B cell (primary cell): ENCODE measurements at regions not wholly inside any gene's neighbourhood (a gene's known extent, or its start where the extent isn't known, plus 50 kb on each side); places are given as distances from the start of the nearest gene placed in this dataset.
"Not testable (repeated sequence)": the region's sequence is repeated elsewhere in the genome, so short reads cannot be mapped to it uniquely, and the experiment has no call there.

Experiments used
- ATAC-seq: fragments of 200-7000 bp; cut with Tn5 transposase; one replicate; pipeline ENCODE4 v1.10.0; 2021; ENCODE audit warnings: low read depth, mild to moderate bottlenecking, moderate number of reproducible peaks, moderate library complexity
- CTCF ChIA-PET: fragments of 350-600 bp; sonication (Branson Sonifier 250); formaldehyde crosslinking; loops from one replicate; lab custom pipeline; 2021; ENCODE audit warnings: antibody characterized with exemption, inconsistent platforms; lab: Charles Lee
- POLR2A ChIA-PET: fragments of 350-600 bp; sonication (Branson Sonifier 250); formaldehyde crosslinking; loops from one replicate; lab custom pipeline; 2021; ENCODE audit warnings: antibody characterized with exemption; lab: Charles Lee
- DNase-seq: peaks from one replicate; pipeline ENCODE4 v3.0.0; 2013
- H2AFZ ChIP-seq: 2 replicates; pipeline ENCODE4 v1.6.1; 2012; ENCODE audit warnings: mild to moderate bottlenecking, low read depth, low read length; ENCODE audit not compliant: insufficient read depth, poor library complexity, severe bottlenecking
- H3K27ac ChIP-seq, 2 donors: 1 replicate in 1 of 2; 2 replicates in 1 of 2; pipeline ENCODE4 v1.5.1; 2012 to 2013; ENCODE audit warnings: low read length in 2 of 2, mild to moderate bottlenecking in 2 of 2, moderate library complexity in 1 of 2
- H3K27me3 ChIP-seq, 4 experiments: fragments of 200-600 bp in 1 of 4; sonication (generic) in 1 of 4; replicated peaks in 1 of 4; 1 replicate in 2 of 4; 2 replicates in 2 of 4; pipeline versions ENCODE4 v1.6.1 to v1.7.0; 2013 to 2016; ENCODE audit warnings: low read length in 3 of 4, mild to moderate bottlenecking in 2 of 4, mixed read lengths in 1 of 4, moderate library complexity in 1 of 4; ENCODE audit not compliant: insufficient read depth in 4 of 4, control insufficient read depth in 3 of 4; ENCODE audit errors: control extremely low read depth in 1 of 4
- H3K36me3 ChIP-seq, 2 experiments: replicated peaks in 1 of 2; 1 replicate in 1 of 2; 2 replicates in 1 of 2; pipeline versions ENCODE4 v1.6.1 to v1.7.1; 2013; ENCODE audit warnings: low read length in 1 of 2; ENCODE audit not compliant: insufficient read depth in 2 of 2, control insufficient read depth in 1 of 2; ENCODE audit errors: control extremely low read depth in 1 of 2, extremely low read depth in 1 of 2
- H3K4me1 ChIP-seq, 2 donors: fragments of 200-600 bp in 1 of 2; sonication (generic) in 1 of 2; 1 replicate in 1 of 2; 2 replicates in 1 of 2; pipeline versions ENCODE4 v1.5.1 to v1.6.1; 2013 to 2017; ENCODE audit warnings: low read length in 2 of 2; ENCODE audit not compliant: control insufficient read depth in 2 of 2, insufficient read depth in 2 of 2
- H3K4me2 ChIP-seq: replicated peaks from 2 replicates; pipeline ENCODE3; 2012; ENCODE audit warnings: mild to moderate bottlenecking, low read depth, low read length; ENCODE audit not compliant: poor library complexity, severe bottlenecking
- H3K4me3 ChIP-seq, 5 experiments: fragments of 200-600 bp in 1 of 5; sonication (generic) in 1 of 5; 1 replicate in 3 of 5; 2 replicates in 2 of 5; pipeline versions ENCODE4 v1.5.1 to v1.7.0; 2011 to 2016; ENCODE audit warnings: low read length in 4 of 5, mild to moderate bottlenecking in 4 of 5, low read depth in 2 of 5, control low read depth in 1 of 5, moderate library complexity in 1 of 5; ENCODE audit not compliant: insufficient read depth in 1 of 5; ENCODE audit errors: control extremely low read depth in 1 of 5, extremely low read depth in 1 of 5
- H3K79me2 ChIP-seq: fragments of 200-600 bp; sonication (generic); one replicate; pipeline ENCODE4 v1.6.0; 2016; ENCODE audit warnings: low read length; ENCODE audit not compliant: control insufficient read depth, insufficient read depth
- H3K9ac ChIP-seq: fragments of 200-600 bp; sonication (generic); 2 replicates; pipeline ENCODE4 v1.6.1; 2017; ENCODE audit warnings: mild to moderate bottlenecking, low read length, moderate library complexity
- H3K9me3 ChIP-seq, 3 donors: one replicate each; pipeline versions ENCODE4 v1.6.1 to v1.7.1; 2013; ENCODE audit warnings: low read length in 2 of 3; ENCODE audit not compliant: control insufficient read depth in 2 of 3, insufficient read depth in 1 of 3; ENCODE audit errors: control extremely low read depth in 1 of 3
- H4K20me1 ChIP-seq: 2 replicates; pipeline ENCODE4 v1.6.0; 2012; ENCODE audit warnings: mild to moderate bottlenecking, low read length; ENCODE audit not compliant: insufficient read depth, control insufficient read depth, poor library complexity, severe bottlenecking
- H3K27ac Mint-ChIP-seq: one replicate; pipeline ENCODE4 v1.8.0; 2021; ENCODE audit warnings: mixed read lengths
- H3K27me3 Mint-ChIP-seq: one replicate; pipeline ENCODE4 v1.8.0; 2021; ENCODE audit warnings: mixed read lengths
- H3K4me1 Mint-ChIP-seq: one replicate; pipeline ENCODE4 v1.8.0; 2021; ENCODE audit warnings: mixed read lengths
- H3K4me3 Mint-ChIP-seq: one replicate; pipeline ENCODE4 v1.8.0; 2021; ENCODE audit warnings: mixed read lengths
- H3K9me3 Mint-ChIP-seq: one replicate; pipeline ENCODE4 v1.8.0; 2022; ENCODE audit warnings: mixed read lengths; ENCODE audit not compliant: insufficient read depth
- CTCF ChIP-seq: fragments of 200-600 bp; IDR thresholded peaks from one replicate; pipeline ENCODE4 v1.8.0; 2022; ENCODE audit warnings: antibody characterized with exemption, mild to moderate bottlenecking
- EZH2 ChIP-seq: IDR thresholded peaks from 2 replicates; pipeline ENCODE4 v1.6.1; 2012; ENCODE audit warnings: borderline replicate concordance, low read depth, mild to moderate bottlenecking, moderate library complexity, low read length; ENCODE audit not compliant: insufficient read depth, poor library complexity, severe bottlenecking
- WGBS: methylation state at CpG from one replicate; pipeline ENCODE4 v1.1.5; 2013; ENCODE audit warnings: missing lambda C conversion rate; ENCODE audit not compliant: insufficient coverage; 5-methylcytosine and 5-hydroxymethylcytosine counted together
- intact Hi-C: fragments of 100-400 bp; cut with micrococcal nuclease; formaldehyde crosslinking; loops from one replicate; pipeline ENCODE4 v1.10.0; 2022

- no peak overlapping the region for H3K4me2 ChIP-seq
- peaks cover 28% of the 10 kb centered on the region for H3K27me3 Mint-ChIP-seq
- intact Hi-C loops: no loop called here
- no peaks in the 10 kb centered on the region for H3K9me3 Mint-ChIP-seq
- DNase-seq: no peak
- H3K27me3 ChIP-seq: no peaks in the 10 kb centered on the region
- H3K36me3 ChIP-seq: no peaks in the 10 kb centered on the region
- no peak overlapping the region for H3K27ac Mint-ChIP-seq
- POLR2A ChIA-PET: no interaction called here
- H3K4me3 Mint-ChIP-seq: no peak overlapping the region
- ATAC-seq: no peak
- no peaks in the 10 kb centered on the region for H3K4me1 Mint-ChIP-seq
- H3K79me2 ChIP-seq: no peaks in the 10 kb centered on the region
- WGBS: no CpG with 5 or more reads among the region's 1 CpG
- TF ChIP-seq CTCF (no peak), EZH2 (no peak)
- no peak overlapping the region for H3K27ac ChIP-seq
- H3K9me3 ChIP-seq: no peaks in the 10 kb centered on the region
- H3K4me1 ChIP-seq: no peaks in the 10 kb centered on the region
- no peak overlapping the region for H3K9ac ChIP-seq
- no peaks in the 10 kb centered on the region for H4K20me1 ChIP-seq
- H2AFZ ChIP-seq: no peak overlapping the region
- CTCF ChIA-PET: no interaction called here
- no peak overlapping the region for H3K4me3 ChIP-seq
Measured at GRCh38 chr4:122082661-122083060, 69.5 kb upstream of the BLTP1 start.

GRCh38 chr4:122077653-122078052 lies 74.5 kb upstream of the BLTP1 start:
- H2AFZ ChIP-seq, POLR2A ChIA-PET, H3K4me2 ChIP-seq, DNase-seq, CTCF ChIA-PET, H3K4me3 Mint-ChIP-seq, intact Hi-C loops, H3K9ac ChIP-seq, H3K79me2 ChIP-seq, H3K9me3 Mint-ChIP-seq, H3K27ac Mint-ChIP-seq, H3K9me3 ChIP-seq, H3K27me3 ChIP-seq, H3K4me1 ChIP-seq, H3K36me3 ChIP-seq, H3K4me3 ChIP-seq, H3K4me1 Mint-ChIP-seq, H3K27ac ChIP-seq, H4K20me1 ChIP-seq, ATAC-seq: not testable (repeated sequence)
- no CpG with 5 or more reads among the region's 6 CpGs for WGBS
- peaks cover 37% of the 10 kb centered on the region for H3K27me3 Mint-ChIP-seq

- DNase-seq, H4K20me1 ChIP-seq, H3K4me2 ChIP-seq, H3K4me3 Mint-ChIP-seq, H3K4me1 ChIP-seq, H3K27me3 ChIP-seq, CTCF ChIA-PET, H3K27ac ChIP-seq, H3K9me3 ChIP-seq, H3K4me3 ChIP-seq, H3K4me1 Mint-ChIP-seq, H3K9me3 Mint-ChIP-seq, H3K27ac Mint-ChIP-seq, ATAC-seq, POLR2A ChIA-PET, H3K9ac ChIP-seq, H2AFZ ChIP-seq, H3K79me2 ChIP-seq, intact Hi-C loops, H3K36me3 ChIP-seq: not testable (repeated sequence)
- no CpG with 5 or more reads among the region's 2 CpGs for WGBS
- H3K27me3 Mint-ChIP-seq: peaks cover 42% of the 10 kb centered on the region
Measured at GRCh38 chr4:122076835-122077234, 75.3 kb upstream of the BLTP1 start.
